ENCODE measurements at regions not wholly inside any gene's neighbourhood (a gene's known extent, or its start where the extent isn't known, plus 50 kb on each side); places are given as distances from the start of the nearest gene placed in this dataset.

- DNase-seq (ENCODE audit: low read depth): no peak
- TF ChIP-seq CTCF (IDR thresholded peaks at IDR 0.05; ENCODE audit: low read length, missing control alignments): no peak
- H3K4me3 ChIP-seq (replicated peaks; ENCODE audit: low read depth, low read length): no peak overlapping the region
Measured at GRCh38 chr9:28999057-28999456, 1425.8 kb upstream of the C9orf72 start.

- H3K4me3 ChIP-seq (replicated peaks; ENCODE audit: low read depth, low read length): no peak overlapping the region
- TF ChIP-seq CTCF (IDR thresholded peaks at IDR 0.05; ENCODE audit: low read length, missing control alignments): no peak
- peak; percentile 42 for DNase-seq (ENCODE audit: low read depth)
Measured at GRCh38 chr9:28999806-29000205, 1426.5 kb upstream of the C9orf72 start.

- H3K4me3 ChIP-seq (replicated peaks; ENCODE audit: low read depth, low read length): no peak overlapping the region
- peak; percentile 34 for DNase-seq (ENCODE audit: low read depth)
- TF ChIP-seq CTCF (IDR thresholded peaks at IDR 0.05; ENCODE audit: low read length, missing control alignments): no peak
Measured at GRCh38 chr9:29001006-29001405, 1427.7 kb upstream of the C9orf72 start.

- no peak overlapping the region for H3K4me3 ChIP-seq (replicated peaks; ENCODE audit: low read depth, low read length)
- TF ChIP-seq CTCF (IDR thresholded peaks at IDR 0.05; ENCODE audit: low read length, missing control alignments): no peak
- no peak for DNase-seq (ENCODE audit: low read depth)
Measured at GRCh38 chr9:29004988-29005387, 1431.7 kb upstream of the C9orf72 start.

- H3K4me3 ChIP-seq (replicated peaks; ENCODE audit: low read depth, low read length): no peak overlapping the region
- DNase-seq (ENCODE audit: low read depth): no peak
- no peak for TF ChIP-seq CTCF (IDR thresholded peaks at IDR 0.05; ENCODE audit: low read length, missing control alignments)
Measured at GRCh38 chr9:29006628-29007027, 1433.3 kb upstream of the C9orf72 start.

- no peak overlapping the region for H3K4me3 ChIP-seq (replicated peaks; ENCODE audit: low read depth, low read length)
- DNase-seq (ENCODE audit: low read depth): no peak
- no peak for TF ChIP-seq CTCF (IDR thresholded peaks at IDR 0.05; ENCODE audit: low read length, missing control alignments)
Measured at GRCh38 chr9:29012911-29013310, 1439.6 kb upstream of the C9orf72 start.

- DNase-seq (ENCODE audit: low read depth): no peak
- TF ChIP-seq CTCF (IDR thresholded peaks at IDR 0.05; ENCODE audit: low read length, missing control alignments): no peak
- no peak overlapping the region for H3K4me3 ChIP-seq (replicated peaks; ENCODE audit: low read depth, low read length)
Measured at GRCh38 chr9:29021632-29022031, 1448.4 kb upstream of the C9orf72 start.

All from fibroblast of pulmonary artery (primary cell).